Activated T-cell treated with anti-CD3 and anti-CD28 coated beads, Interleukin-2, amount 50 U/mL, for 48 hours (primary cell): ENCODE measurements at regions not wholly inside any gene's neighbourhood (a gene's known extent, or its start where the extent isn't known, plus 50 kb on each side); places are given as distances from the start of the nearest gene placed in this dataset.

Experiments
- DNase-seq, 2 experiments: peaks; one replicate each; pipeline ENCODE4 v3.0.0-alpha.2; 2020

DNA sequence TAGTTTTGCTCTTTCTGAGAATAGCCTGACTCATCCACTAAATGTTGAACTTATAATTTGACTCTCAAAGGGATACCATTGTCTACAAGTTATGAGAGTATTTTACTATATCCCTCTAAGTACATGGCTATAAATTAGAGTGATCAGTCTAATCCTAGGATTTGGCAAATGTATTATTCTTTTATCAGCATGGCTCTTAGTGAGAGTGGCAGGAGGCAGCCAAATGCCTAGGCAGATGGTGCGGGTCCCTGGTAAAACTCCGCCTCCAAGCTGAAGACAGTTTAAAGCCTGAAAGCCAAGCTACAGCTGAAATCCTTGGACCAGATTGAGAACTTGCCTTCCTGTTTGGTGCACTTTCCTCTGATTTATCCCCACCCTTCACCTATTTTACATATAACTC, 631.8 kb downstream of the SQOR start:
- no peak for DNase-seq

DNA sequence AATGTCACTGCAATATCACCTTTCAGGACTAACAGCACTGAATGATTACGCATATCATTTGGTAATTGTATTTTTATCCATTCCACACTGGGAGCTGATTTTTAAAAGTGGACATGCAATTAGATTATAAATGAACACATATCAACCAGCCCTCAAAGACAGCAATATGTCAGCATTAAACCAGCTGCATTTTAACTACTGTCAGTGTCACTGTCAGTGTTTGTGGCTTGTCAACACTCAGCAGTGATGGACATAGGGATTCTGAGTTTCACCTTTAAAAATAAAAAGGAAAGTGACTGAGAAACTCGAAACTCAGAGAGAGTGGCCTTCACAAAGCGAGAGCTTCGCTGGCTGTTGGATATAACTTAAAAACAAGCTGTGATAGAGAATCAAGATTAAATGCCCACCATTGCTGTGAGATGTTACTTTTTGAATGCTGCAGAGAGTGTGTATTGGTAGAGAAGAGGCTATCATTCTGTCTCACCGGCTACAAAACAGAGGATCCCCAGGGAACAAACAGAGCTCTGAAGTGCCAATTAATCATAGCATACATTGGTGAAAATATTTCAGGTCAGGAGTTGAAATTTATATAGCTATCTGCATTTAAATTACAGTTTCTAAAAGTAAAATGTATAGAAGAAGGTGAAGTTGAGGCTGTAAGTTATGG, 635.8 kb downstream of the SQOR start:
- no peak for DNase-seq

DNA sequence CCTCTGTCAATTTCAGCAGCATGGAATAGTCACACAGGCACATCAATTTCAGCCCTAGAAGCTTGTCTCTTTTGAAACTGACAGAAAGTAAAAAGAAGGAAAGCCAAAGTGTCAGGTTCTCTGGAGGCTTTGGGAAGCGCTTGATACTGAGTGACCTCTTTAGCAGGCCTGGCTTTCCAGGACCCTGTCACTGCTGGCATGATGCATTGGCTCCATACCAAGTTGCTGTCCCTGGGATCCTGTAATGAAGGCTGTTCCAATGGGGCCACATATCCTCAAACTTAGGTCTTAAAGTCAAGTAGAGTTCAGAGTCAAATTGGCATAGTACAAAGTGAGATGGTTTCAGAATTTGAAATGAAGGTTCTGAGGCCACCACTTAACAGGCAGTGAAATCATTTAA, 640.9 kb downstream of the SQOR start:
- DNase-seq: no peak

DNA sequence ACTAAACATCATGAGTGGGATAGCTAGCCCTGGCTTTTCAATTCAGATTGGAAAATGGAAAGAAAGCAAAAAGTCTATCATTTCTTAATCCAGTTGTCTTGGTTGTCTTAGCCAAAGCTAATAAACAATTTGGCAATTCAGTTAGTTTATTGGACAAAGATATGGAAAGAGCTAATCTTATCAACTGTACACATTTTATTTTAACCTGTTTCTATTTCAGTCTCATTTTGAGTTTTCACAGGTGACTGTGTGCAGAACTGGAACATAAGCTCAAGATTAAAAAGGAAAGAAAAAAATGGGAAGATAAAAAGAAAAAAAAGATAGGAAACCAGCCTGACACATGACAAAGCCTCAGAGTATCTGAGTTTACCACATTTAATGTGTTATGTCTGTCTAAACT, 642.6 kb downstream of the SQOR start:
- no peak for DNase-seq

DNA sequence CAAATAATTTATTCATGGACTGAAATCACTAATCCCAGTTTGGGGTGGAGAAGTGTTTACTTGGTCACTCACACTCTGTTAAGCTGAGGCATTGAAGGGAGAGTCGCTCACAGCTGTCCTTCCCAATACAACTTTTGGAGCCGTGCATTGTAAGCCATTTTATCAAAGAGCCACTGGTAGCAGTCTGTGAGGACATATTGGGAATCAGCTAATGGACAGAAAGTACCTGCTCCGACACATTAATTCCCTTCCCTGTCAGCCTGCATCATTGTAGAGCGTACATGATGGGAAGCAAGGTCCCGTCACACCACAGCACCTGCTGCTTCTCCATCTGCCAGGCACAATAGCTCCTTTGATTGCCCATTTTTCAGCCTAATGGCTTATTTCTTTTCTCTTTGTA, 643.2 kb downstream of the SQOR start:
- no peak for DNase-seq

DNA sequence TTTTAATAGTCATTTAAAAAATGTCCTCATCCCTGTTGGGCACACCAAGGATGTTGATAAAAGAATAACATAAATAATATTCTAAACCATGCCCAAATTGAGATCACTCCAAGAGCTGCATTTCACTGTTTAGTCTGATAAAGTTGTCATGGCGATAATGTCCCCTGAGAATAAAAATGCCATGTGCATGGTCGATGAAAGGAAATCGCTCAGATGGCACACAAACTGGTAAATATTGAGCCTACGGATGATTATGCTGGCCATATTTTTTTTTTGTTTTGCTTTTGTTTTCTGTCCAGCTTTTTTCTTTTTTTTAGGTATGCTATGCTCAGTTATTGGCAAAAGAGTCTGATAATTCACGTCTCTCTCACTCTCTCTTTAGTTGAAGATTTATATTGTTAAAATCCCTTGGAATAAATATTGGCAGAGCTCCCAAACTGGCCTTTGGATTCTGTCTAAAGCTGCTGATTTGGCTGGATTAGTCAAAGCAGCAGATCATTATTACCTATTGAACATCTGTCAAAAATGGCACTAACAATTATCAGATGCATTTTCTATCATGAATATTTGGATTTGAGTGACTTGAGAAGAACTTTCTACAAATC, 643.8 kb downstream of the SQOR start:
- DNase-seq: no peak

DNA sequence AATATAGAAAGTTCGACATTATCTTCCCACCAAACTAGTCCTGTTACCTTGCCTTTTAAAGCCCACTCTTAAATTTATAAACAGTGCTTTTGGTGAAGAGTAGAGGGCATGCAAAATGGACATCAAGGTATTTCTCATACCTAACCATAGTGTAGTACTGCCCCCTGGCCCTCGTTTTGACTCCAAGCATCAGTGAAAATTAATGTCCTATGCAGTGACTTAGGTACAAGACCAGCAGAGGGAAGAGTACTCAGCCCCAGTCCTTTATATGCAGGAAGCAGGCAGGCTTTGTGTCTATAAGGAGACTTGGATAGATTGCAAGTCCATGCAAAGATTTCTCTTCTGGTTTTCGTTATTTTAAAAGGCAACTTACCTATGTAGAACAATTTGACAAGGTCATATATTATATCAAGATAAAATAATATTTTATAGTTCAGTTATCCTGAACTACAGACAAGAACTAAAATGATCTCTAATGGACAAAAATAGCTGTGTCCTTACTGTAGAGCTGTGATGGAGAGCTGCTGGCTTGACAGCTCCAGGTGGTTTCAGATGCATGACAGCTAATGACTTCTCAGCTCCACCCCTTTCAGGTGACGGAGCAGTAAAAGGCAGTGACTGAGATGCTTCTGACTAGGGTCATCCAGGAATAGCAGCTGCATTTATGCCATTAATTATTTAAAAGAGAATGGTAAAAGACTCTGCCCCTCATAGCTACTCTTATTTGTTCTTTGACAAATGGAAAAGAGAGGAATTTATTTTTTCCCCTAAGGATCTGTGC, 646.1 kb downstream of the SQOR start:
- no peak for DNase-seq

DNA sequence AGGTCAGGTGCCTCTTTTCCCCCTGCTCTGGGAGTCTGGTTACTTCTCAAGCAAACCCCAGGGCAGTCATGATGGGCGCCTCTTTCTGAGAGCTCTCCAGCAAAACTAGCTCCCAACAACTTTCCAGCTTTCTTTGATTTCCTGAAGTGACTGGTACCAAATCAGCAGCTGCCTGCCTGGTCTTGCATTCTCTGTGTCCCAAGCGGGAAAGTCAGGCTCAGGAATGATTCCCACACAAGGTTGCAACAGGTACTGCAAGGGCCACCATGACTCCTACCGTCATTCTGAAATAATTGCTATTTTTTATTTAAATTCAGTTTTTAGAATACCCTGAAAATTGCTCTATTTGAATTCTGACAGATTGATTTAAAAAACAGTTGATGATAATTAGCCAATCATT, 658.7 kb downstream of the SQOR start:
- DNase-seq: no peak

DNA sequence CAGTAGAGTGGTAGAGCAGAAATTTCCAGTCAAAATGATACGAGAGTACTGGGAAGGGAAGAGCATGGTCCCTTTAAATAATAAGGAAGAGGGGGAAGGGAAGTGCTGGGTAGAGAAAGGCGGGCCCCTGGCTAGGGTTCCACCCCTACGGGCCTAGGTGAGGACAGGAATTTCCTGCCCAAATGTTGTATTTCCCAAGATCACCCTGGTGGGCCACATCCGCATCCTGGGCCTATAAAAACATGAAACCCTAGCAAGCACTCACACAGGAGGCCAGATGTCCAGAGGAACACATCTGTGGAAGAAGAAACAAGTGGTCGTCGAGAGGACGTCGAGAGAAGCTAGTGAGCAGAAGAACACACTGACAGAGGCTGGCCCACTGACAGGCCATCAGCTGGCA, 661.2 kb downstream of the SQOR start:
- no peak for DNase-seq

DNA sequence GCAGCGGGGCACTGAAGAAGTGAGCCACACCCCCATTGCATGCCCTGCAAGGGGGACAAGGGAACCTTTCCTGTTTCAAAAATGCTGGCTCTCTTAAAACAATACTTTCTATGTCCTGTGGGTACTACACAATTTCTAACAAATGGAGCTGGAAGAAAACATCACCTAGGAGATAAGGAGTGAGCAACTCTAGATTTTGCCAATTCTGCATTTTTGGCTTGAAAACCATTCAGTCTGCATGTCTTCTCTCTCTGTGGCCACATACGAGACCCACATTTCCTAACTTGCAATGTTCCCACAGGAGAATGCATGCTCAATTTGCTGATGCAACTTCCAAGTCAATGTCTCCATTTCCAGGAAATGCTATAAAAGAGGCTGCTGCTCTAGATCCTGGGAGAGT, 662.0 kb downstream of the SQOR start:
- no peak for DNase-seq

DNA sequence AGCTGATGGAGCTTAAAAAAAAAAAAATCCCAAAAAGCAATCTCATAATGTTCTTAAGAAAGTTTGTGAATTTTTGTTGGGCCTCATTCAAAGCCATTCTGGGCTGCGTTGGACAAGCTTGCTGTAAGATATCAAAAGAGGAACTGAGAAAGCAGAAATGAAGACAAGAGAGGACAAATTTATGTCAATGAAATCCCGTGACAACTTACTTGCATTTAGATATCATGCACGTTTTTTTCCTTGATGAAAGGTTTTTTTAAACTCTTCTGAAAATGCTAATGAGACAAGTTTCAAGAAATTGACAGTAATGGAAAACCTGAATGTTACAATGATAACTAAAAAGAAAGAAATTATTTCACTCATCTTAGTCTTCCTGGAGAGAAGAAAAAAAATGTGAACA, 662.9 kb downstream of the SQOR start:
- DNase-seq: no peak

DNA sequence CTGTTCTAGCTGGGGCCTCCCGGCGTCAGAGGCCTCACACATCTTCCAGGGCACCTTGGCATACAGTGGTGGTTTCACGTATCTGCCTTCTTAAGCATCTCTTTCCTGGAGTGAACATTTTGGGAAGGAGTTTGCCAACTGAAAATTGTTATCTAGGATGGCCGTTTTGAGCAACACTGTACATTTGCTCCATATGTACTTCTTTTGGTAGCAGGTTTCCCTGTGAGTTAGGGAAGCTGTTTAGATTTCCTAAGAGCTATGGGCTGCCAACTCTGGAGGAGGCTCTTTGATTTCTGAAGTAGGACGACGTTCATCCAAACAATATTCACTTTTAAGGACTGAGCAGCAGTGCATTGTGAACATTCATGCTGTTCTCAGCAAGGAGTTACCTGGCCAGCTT, 665.9 kb downstream of the SQOR start:
- no peak for DNase-seq

DNA sequence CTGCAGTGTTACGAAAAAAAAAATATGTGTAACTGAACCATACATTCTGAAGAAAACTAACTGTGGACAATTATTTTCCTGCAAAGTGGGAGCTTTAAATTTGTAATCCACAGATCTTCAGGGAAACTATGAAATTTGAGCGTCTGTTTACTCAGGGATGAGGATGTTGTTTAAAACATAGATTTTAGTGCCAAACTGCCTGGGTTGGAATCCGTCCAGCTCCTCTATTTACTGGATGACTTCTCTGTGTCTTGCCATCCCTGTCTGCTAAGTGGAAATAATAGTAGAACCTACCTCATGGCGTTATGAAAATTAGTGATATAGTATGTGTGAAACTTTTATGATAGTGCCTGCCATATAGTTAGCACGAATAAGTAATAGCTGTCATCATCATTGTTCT, 666.5 kb downstream of the SQOR start:
- no peak for DNase-seq

DNA sequence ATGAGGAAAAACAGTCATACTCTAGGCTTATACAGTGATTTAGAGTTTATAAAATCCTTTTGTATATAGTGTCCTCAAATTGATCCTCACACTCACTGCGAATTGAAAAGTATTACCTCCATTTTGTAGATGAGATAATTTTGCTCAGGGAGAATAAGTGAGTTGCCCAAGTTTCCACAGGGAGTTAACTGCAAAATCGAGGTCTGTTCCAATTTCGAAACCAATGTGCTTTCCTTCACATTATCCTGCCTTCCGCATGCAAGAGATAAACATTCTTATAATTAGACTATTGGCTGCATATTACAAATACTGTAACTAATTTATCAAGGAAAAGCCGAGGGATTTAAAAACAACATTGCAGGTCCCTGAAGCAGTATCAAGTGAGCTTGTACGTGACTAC, 667.0 kb downstream of the SQOR start:
- DNase-seq: no peak

DNA sequence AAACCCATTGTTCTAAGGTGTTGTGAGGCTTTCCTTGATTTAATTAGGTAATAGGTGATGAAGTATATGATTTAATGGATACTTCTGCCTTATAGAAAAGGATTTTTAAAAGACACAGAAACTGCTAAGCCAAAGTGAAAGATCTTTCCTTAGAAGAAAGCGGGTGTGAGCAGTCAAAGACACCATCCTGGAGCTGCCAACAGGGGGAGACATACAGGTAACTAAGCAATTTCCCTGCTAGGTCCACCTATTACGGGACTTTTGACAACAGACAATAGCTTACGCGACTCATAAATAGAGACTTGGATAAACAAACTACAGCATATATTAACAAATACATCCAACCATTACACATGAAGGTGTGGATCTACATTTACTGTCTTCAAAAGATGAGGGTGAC, 669.5 kb downstream of the SQOR start:
- peak in 1 of 2 experiments; percentile 19 for DNase-seq

DNA sequence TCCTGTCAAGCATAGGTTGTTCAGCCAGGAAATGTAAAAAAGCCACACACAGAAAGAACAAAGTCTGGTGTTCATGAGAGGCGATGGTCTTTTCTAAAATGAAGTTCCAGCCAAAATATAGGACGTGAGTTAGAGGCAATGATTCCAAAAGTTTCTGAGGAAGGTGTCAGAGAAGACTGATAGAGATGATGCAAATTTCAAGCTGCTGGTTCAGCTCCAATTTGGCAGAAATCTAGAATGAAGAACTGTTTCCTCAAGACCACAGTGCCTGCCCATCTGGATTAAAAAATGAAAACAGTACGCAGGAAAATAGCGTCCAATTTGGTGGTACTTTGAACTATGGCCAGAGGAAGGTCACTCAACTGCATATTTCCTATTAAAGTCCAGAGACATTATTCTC, 672.9 kb downstream of the SQOR start:
- no peak for DNase-seq

DNA sequence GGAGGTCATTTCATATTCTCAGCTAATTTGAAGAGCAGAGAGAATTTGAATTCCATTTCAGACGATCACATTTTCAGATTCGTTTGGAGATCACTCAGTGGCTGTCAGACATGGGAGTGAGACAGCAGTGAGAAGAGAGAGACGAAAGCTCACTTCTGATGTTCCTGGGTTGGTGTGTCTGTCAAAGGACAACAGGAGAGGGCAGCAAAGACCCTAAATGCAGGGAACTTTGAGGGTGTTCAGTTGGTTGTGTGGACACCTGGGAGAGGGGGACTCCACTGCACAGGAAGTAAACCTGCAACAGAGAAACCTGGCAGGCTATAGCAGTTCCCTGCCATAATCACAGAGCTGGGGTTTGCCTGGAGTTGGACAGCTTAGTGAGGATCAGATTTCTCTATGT, 675.1 kb downstream of the SQOR start:
- no peak for DNase-seq

DNA sequence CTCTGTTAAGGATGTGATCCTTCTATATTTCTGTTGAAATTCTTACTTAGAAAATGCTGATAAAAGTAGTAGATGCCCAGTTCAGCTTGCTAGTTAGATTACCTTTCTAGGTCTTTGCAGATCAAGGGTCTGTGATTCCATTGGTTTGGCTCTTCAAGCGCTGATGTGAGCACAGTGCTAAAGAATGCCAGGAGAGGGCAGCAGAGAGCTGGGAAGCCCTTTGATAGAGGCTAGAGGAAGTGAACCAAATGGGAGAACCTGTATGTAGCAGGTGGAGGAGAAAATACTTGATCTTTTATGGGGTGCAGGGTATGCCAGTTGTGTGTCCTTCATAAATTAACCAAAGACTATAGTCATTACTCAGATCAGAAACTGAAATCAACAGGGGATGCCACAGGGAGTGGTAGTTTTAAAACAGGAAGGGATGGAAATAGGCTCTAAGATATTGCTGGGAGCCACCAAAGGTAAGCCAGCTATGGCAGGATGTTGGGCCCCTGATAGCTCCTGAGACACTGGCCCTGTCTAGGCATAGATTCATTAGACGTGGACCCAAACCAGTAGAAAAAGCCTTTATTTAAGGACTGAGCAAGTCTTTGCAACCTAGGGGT, 677.4 kb downstream of the SQOR start:
- peak; percentile 70 to 71 for DNase-seq

DNA sequence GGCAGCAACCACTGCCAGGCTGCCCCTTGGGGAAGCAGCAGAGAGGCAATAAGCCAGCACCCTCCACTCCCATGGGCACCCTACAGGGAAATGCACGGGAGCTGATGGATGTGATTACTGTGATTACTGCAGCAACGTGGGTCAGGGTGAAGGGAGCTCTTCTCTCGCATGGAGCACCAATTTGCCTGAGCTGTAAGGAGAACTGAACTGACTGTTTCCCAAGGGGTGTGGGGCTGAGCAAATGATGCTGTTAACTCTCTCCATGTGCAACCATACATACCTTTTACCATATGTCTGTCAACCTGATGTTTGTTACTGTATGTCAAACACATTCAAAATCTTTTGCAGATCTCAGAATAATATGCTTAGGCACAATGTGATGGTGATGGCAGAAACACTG, 680.6 kb downstream of the SQOR start:
- DNase-seq: no peak

DNA sequence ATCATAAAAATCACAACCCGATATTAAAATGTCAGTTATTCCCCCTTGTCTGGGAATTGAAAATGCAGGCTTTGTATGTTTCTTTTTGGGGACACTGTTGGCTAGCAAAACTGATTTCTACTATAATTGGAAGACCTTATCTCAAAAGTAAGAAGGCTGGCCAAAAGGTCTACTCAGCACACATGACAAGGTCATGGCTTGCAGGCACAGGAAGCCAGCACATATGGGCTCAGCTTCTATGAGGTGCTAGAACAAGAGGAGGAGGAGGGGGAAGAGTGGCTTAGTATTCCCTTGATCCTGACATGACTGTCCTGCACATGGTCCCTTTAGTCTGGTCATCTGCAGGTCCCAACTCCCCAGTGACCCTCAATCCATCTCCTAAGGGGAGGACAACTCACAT, 681.2 kb downstream of the SQOR start:
- DNase-seq: no peak

DNA sequence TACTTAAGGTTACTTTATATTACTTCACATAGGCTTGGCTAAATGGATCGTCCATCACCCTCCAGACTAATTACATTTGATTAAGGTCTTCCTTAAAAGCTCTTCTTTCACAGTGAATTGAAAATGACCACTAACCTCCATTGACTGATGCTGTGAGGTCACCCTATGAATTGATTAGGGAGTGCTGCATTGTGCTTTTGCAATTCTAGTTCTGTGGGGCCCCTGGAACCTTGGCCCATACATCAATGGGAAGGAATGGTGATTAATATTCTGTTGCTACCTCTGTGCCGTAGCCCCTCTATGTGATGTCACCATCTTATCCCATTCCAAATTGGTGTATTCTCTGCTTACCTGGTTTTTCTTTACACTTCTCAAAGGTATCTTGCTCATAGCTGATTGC, 682.2 kb downstream of the SQOR start:
- DNase-seq: no peak

DNA sequence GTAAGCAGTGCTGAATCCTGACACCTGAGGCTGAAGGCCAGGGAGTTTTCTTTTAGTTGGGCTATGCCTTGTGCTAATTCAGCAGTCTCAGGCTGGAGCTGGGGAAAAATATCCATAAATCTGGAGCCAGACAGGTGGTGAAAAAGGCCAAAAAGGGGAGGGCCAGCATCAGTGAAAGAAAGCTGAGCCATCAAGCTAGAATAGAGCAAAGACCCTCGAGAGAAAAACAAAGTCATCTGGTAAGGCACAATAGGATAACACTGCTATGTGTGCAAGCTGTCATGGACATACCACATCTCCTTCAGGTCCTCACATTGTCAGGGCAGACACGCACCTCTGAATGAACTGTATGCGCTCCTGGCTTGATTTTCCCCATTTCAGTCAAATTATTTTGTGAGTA, 687.9 kb downstream of the SQOR start:
- no peak for DNase-seq

DNA sequence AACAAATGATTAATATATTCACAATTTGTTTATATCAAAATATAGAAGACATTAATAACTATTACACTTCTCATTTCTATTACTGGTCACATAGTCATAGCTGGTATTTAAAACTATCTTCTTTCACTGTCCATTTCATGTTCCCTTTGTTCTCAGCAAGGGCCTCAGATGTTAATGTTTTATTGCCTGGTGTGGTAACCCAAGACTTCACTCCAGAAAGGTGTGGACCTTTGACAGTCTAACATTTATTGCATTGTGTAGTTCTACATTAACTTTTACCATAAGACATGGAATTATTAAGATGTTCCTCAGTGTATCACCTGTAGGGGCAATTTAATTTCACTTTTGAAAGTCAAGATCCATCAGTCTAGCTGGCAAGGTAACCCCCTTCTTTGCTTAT, 691.3 kb downstream of the SQOR start:
- no peak for DNase-seq

DNA sequence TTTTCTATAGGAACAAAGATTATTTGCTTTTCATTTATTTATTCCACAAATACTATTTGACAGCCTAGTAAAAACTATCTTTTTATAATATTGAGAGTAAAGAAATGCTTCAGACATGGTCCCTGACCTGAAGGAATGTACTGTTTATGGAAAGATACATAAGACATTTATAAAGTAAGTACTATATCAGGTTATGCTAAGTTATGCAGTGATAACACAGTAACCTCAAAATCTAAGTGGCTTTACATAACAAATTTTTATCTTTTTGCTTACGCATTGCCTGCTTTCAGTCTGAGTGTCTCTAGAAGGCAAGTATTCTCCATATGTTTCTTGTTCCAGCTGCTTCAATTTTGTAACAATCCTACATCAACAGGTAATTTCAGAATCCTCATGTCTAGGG, 694.0 kb downstream of the SQOR start:
- DNase-seq: no peak
